Activated CD8-positive, alpha-beta T cell treated with anti-CD3 and anti-CD28 coated beads for 36 hours (primary cell): ENCODE measurements at regions not wholly inside any gene's neighbourhood (a gene's known extent, or its start where the extent isn't known, plus 50 kb on each side); places are given as distances from the start of the nearest gene placed in this dataset.

Source experiments
- ATAC-seq: fragments of 200-7000 bp; cut with Tn5 transposase; one replicate; pipeline ENCODE4 v1.10.0; 2021; ENCODE audit warnings: mild to moderate bottlenecking, moderate library complexity
- CTCF ChIA-PET: fragments of 350-600 bp; sonication (Branson Sonifier 250); formaldehyde crosslinking; loops from one replicate; lab custom pipeline; 2021; ENCODE audit warnings: antibody characterized with exemption; lab: Charles Lee
- POLR2A ChIA-PET: fragments of 350-600 bp; sonication (Branson Sonifier 250); formaldehyde crosslinking; loops from one replicate; lab custom pipeline; 2021; ENCODE audit warnings: antibody characterized with exemption; lab: Charles Lee
- DNase-seq: peaks from one replicate; pipeline ENCODE4 v3.0.0-alpha.2; 2020
- H3K27ac Mint-ChIP-seq: one replicate; pipeline ENCODE4 v1.8.0; 2021; ENCODE audit warnings: mild to moderate bottlenecking, mixed read lengths
- H3K27me3 Mint-ChIP-seq: one replicate; pipeline ENCODE4 v1.8.0; 2021; ENCODE audit warnings: mixed read lengths
- H3K36me3 Mint-ChIP-seq: one replicate; pipeline ENCODE4 v1.8.0; 2021; ENCODE audit warnings: low read depth, mixed read lengths
- H3K4me1 Mint-ChIP-seq: one replicate; pipeline ENCODE4 v1.8.0; 2021; ENCODE audit warnings: low read depth, mixed read lengths
- H3K4me3 Mint-ChIP-seq: one replicate; pipeline ENCODE4 v1.8.0; 2021; ENCODE audit warnings: mild to moderate bottlenecking, moderate library complexity, mixed read lengths
- H3K9me3 Mint-ChIP-seq: one replicate; pipeline ENCODE4 v1.8.0; 2021; ENCODE audit warnings: mixed read lengths
- intact Hi-C: fragments of 100-400 bp; cut with micrococcal nuclease; formaldehyde crosslinking; loops from one replicate; pipeline ENCODE4 v1.10.0; 2022
- TF ChIP-seq, protein P1 (sequence below): fragments of 200-600 bp; IDR thresholded peaks from one replicate; pipeline ENCODE4 v1.8.0; 2022; ENCODE audit warnings: antibody characterized with exemption, mild to moderate bottlenecking

DNA sequence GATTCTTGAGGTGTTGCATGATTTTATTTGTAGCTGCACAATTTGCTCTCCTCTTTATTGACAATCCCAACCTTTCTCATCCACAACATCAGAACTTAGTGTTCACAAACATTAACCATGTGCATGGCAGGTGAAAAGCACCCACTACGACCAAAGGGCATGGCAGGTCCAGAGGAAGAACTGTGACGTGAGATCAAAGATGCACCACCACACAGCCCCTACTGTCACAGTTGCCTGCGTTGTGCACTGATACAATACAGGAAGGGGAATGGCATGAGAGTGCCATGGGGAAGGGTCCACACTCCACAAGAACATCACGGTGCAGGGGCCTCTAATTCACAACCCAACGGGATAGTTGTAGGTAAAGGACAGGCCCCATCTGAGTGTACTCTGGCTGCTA lies 217.1 kb upstream of the PFKP start:
- Mint-ChIP-seq H3K27me3 (peaks cover 7% of the 10 kb centered on the region), H3K36me3 (no peaks in the 10 kb centered on the region), H3K9me3 (peaks cover 3% of the 10 kb centered on the region), H3K27ac (no peak overlapping the region), H3K4me1 (no peaks in the 10 kb centered on the region), H3K4me3 (no peak overlapping the region)
- DNase-seq (no peak), ATAC-seq (no peak)
- ChIA-PET POLR2A (no interaction called here), CTCF (interaction anchor here (0.8 kb wide), 1 partner anchor 127 kb away, joined by 3 read pairs; no protein-coding TSS in a partner anchor)
- intact Hi-C loops = no loop called here
- TF ChIP-seq, protein P1, sequence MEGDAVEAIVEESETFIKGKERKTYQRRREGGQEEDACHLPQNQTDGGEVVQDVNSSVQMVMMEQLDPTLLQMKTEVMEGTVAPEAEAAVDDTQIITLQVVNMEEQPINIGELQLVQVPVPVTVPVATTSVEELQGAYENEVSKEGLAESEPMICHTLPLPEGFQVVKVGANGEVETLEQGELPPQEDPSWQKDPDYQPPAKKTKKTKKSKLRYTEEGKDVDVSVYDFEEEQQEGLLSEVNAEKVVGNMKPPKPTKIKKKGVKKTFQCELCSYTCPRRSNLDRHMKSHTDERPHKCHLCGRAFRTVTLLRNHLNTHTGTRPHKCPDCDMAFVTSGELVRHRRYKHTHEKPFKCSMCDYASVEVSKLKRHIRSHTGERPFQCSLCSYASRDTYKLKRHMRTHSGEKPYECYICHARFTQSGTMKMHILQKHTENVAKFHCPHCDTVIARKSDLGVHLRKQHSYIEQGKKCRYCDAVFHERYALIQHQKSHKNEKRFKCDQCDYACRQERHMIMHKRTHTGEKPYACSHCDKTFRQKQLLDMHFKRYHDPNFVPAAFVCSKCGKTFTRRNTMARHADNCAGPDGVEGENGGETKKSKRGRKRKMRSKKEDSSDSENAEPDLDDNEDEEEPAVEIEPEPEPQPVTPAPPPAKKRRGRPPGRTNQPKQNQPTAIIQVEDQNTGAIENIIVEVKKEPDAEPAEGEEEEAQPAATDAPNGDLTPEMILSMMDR = no peak

DNA sequence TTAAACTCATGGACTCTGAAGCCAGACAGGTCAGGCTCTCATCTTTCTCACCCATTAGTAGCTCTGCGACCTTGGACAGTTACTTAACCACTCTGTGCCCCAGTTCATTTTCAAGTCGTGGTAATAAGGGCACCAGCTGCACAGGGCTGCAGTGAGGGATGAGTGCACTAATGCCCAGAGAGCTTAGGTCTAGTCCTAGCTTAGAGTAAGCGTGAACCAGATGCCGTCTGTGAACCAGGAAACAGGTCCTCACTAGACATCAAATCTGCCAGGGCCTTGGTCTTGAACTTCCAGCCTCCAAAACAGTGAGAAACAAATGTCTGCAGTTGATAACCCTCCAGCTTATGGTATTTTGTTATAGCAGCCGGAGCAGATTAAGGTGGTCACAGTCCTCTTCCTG lies 222.4 kb upstream of the PFKP start:
- no peaks in the 10 kb centered on the region for H3K36me3 Mint-ChIP-seq
- DNase-seq (no peak), ATAC-seq (no peak)
- H3K4me3 Mint-ChIP-seq = no peak overlapping the region
- intact Hi-C loops = no loop called here
- peaks cover 3% of the 10 kb centered on the region for H3K9me3 Mint-ChIP-seq
- H3K27me3 Mint-ChIP-seq = peaks cover 1% of the 10 kb centered on the region
- TF ChIP-seq, protein P1 = no peak
- no peak overlapping the region for H3K27ac Mint-ChIP-seq
- CTCF ChIA-PET = no interaction called here
- no peaks in the 10 kb centered on the region for H3K4me1 Mint-ChIP-seq
- POLR2A ChIA-PET = no interaction called here

DNA sequence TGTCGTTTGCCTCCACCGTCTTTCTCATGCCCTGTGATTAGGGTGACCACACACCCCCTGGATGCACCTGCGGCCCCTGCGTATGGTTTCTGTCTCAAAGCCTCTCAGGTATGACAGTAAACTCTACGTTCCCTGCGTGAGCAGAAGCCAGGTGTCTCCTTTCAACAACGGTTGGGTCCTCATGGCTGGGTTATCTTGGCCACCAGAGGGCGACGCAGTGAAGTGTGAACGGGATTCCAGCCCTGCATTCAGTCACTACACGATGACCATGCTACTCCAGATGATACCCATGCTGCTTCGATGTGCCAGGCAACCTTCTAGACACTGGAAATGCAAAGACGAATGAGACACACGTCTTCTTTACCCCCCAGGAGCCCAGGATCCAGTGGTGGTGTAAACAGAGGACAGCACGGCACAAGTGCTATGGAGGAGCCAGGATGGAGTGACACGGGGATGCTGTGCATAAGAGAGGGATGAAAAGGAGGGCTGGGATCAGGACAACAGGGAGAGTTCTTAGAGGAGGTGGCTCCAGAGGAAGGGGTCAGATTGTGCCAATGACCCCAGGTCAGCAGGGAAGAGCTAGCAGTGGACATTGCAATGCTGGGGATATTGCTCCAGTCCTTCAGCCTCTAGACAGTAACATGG lies 228.1 kb upstream of the PFKP start:
- ATAC-seq (no peak), DNase-seq (peak; percentile 57)
- H3K36me3 Mint-ChIP-seq = no peaks in the 10 kb centered on the region
- TF ChIP-seq, protein P1 = peak; percentile 64
- H3K4me1 Mint-ChIP-seq = no peaks in the 10 kb centered on the region
- H3K27me3 Mint-ChIP-seq = peaks cover 7% of the 10 kb centered on the region
- H3K9me3 Mint-ChIP-seq = no peaks in the 10 kb centered on the region
- POLR2A ChIA-PET = no interaction called here
- H3K4me3 Mint-ChIP-seq = no peak overlapping the region
- intact Hi-C loops = no loop called here
- no peak overlapping the region for H3K27ac Mint-ChIP-seq
- CTCF ChIA-PET = interaction anchor here (1.1 to 1.8 kb wide), 4 partner anchors 10 to 205 kb away, joined by 3 to 6 read pairs (median 4); no protein-coding TSS in a partner anchor

- no peak overlapping the region for H3K27ac Mint-ChIP-seq
- peaks cover 7% of the 10 kb centered on the region for H3K27me3 Mint-ChIP-seq
- ChIA-PET POLR2A (no interaction called here), CTCF (interaction anchor here (1.0 to 1.8 kb wide), 4 partner anchors 8 to 206 kb away, joined by 3 to 6 read pairs (median 4); no protein-coding TSS in a partner anchor)
- H3K9me3 Mint-ChIP-seq = no peaks in the 10 kb centered on the region
- no peaks in the 10 kb centered on the region for H3K36me3 Mint-ChIP-seq
- ATAC-seq = no peak
- DNase-seq = no peak
- no peak overlapping the region for H3K4me3 Mint-ChIP-seq
- H3K4me1 Mint-ChIP-seq = no peaks in the 10 kb centered on the region
- TF ChIP-seq, protein P1 = no peak
- intact Hi-C loops = no loop called here
These were observed 229.7 kb upstream of the PFKP start for GRCh38 chr10:2837674-2838073.

DNA sequence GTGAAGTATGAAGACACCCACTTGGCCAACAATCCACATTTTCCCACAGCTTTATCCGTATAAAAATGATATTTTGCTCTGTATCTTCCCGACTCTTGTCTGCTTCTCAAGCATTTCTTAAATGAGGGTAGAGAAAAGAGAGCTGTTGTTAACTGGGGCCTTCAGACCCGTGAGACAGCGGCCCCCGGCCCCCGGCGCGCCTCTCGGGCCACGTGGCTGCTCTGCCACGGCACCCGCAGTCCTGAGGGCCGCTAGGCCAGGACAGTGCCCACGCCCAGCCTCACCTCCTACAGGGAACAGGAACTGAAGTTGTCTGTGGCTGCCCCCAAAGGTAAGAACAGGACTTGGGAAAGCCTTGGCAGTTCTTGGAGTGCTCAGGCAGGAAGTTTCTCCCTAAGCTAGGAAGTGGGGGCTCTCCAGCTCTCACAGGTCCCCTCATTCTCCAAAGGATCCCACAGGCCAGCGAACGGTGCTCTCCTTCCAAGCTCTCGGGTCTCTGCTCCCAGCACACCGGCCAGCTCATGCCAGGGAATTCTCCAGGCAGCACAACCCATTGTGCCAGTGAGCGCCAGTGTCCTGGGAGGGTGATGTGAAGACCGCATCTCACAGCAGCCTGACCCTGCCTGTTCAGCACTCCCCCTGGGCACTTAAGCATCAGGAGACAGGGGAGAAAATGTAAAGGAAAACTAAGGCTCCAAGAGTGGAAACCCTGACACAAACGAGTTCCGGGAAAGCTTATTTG lies 230.3 kb upstream of the PFKP start:
- no peak overlapping the region for H3K4me3 Mint-ChIP-seq
- H3K4me1 Mint-ChIP-seq = no peaks in the 10 kb centered on the region
- intact Hi-C loops = no loop called here
- no peak for DNase-seq
- H3K36me3 Mint-ChIP-seq = no peaks in the 10 kb centered on the region
- POLR2A ChIA-PET = no interaction called here
- CTCF ChIA-PET = interaction anchor here (1.8 kb wide), 1 partner anchor 45 kb away, joined by 4 read pairs; no protein-coding TSS in a partner anchor
- TF ChIP-seq, protein P1 = no peak
- no peak for ATAC-seq
- no peaks in the 10 kb centered on the region for H3K9me3 Mint-ChIP-seq
- peaks cover 7% of the 10 kb centered on the region for H3K27me3 Mint-ChIP-seq
- H3K27ac Mint-ChIP-seq = no peak overlapping the region
